GM12873 (cell line): ENCODE measurements at regions not wholly inside any gene's neighbourhood (a gene's known extent, or its start where the extent isn't known, plus 50 kb on each side); places are given as distances from the start of the nearest gene placed in this dataset.

Experiments
- TF ChIP-seq, protein P1 (sequence below): IDR thresholded peaks from 2 replicates; pipeline ENCODE4 v1.5.1; 2012; ENCODE audit warnings: low read depth, mild to moderate bottlenecking, moderate library complexity, low read length, control low read depth; ENCODE audit not compliant: insufficient read depth; ENCODE audit errors: missing control alignments

DNA sequence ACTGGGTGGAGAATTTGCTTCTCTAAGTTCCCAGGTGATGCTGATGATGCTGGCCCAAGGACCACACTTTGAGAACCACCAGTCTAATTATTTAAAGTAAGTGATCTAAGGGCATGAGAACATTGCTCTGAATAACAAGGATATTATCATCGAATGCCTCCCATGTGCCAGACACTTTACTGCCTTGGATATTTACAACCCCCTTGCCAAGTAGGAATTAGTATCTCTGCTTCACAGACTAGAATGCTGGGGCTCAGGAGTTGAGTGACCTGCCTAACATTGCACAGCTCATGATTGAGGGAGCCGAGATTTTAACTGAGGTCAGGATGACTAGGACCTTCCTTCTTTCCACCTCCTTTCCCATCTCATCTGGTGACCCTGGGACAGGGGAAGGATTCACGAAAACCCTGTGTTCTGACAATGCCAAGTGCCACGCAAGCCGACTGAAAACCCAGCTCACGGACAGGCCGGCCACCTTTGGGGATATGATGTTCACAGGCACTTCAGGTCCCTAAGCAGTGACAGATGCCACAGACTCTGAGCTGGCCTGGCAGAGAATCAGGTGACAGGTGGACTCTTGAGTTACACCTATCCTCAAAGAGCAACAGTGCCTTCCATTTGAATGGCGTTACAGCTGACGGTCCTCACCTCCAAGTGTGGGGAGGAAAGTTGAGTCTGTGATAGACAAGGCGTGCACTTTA, 230.7 kb downstream of the TOMM20 start:
- TF ChIP-seq, protein P1, sequence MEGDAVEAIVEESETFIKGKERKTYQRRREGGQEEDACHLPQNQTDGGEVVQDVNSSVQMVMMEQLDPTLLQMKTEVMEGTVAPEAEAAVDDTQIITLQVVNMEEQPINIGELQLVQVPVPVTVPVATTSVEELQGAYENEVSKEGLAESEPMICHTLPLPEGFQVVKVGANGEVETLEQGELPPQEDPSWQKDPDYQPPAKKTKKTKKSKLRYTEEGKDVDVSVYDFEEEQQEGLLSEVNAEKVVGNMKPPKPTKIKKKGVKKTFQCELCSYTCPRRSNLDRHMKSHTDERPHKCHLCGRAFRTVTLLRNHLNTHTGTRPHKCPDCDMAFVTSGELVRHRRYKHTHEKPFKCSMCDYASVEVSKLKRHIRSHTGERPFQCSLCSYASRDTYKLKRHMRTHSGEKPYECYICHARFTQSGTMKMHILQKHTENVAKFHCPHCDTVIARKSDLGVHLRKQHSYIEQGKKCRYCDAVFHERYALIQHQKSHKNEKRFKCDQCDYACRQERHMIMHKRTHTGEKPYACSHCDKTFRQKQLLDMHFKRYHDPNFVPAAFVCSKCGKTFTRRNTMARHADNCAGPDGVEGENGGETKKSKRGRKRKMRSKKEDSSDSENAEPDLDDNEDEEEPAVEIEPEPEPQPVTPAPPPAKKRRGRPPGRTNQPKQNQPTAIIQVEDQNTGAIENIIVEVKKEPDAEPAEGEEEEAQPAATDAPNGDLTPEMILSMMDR, result no peak

DNA sequence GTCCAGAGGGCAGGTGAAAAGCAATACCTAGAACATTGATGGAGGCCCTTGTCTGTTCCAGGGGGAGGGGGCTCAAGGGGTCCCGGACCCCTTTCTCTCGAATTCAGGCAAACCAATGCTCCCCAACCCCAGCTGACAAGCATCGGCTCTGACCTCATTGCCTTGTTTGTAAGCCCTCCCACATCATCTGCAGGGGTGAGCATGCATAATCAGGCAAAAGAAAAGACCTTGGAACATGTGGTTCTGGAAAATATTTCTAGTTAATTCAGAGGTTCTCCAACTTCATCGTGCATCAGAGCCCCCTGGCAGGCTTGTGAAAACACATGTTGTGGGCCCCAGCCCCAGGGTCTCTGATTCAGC, 231.3 kb downstream of the TOMM20 start:
- TF ChIP-seq, protein P1, result no peak

DNA sequence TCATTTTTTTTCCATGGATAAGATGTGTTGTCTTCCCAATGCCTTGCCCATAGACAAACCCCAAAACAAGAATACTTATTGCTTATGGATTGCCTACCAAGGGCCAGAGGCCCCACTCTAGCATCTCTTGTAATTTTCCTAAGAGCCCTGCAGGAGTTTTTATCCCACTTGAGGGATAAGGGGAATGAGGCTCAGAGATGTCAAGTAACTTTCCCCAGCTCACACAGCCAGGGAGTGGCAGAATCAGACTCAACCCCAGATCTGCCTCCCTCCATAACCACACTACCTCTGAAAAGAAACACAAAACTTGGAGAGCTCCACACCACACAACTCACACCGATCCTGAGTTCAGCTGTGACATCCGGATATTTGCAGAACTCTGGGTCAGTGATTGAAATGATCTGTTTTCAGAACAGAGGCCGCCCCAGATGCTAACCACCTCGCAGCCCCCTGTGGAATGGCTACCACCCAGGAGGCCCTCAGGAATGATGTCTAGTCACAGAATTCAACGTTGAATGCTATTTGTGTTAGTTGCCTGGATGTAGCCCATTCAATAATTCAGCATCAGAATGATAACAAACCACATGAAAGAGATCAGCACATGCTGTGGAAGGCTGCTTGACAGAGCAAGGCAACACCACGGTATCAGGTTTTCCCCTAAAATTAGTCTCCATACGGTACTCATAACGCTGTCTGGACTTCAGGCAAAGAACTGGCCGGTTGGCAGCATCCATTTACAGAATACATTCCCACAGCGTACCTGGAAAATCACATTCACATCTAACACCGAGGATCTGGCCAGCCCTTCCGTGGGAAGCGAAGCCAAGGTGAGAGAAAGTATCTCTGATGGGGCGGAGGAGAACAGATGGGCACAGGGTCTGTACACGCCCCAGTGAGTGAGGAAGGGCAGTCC, 231.9 kb downstream of the TOMM20 start:
- TF ChIP-seq, protein P1, result no peak

DNA sequence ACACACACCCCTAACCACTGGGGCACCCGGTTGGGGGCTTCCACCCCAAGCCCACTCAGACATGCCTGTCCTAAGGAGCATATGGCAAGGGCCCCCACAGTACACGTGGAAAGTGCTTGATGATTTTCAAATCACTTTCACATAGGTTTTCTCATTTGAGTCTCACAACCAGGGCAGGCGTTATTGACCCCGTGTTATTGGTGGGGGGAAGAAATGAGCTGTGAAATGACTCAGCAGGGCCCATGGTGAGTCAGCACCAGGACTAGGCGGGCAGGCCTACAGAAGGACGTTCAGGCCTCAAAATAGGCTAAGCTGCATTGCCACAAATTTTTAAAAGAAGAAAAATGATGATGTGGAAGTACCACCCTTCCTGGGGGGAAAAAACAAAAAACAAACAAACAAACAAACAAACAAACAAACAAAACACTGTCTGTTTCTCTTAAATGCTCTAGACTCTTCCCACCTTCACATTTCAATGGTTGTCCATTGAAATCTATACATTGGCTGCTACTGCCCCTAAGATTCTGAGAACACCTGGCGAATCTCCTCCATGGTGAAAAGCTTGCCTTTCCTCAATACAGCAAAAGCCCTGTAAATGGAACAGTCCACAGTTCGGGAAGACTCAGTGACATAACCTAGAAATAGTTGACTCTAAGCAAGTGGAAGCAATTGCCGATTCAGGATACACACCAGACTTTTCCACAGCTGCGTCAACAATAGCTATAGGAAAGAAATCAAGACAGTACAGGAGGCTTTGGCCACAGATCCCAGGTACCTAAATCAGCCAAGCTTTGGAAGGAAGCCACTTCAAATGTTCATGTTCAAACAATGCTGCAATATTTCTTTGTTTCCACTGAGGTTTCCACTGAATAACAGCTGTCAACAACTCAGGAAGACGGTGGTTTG, 234.7 kb downstream of the TOMM20 start:
- TF ChIP-seq, protein P1, result no peak

DNA sequence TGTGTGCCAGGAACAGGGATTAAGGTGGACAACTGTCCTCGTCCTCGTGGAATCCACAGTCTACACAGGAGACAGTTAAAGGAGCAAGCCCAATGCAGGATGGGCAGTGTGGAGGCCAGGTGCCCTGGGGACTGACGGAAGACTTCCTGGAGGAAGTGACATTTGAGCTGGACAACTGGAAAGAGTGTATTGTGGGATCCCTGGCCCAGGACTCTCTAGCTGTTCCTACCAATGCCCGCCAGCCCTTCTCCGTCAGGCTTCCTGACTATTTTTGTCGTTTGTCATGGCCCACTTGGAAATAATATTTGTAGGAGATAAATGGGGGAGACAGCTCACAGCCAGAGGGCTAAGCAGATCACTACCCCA, 235.3 kb downstream of the TOMM20 start:
- TF ChIP-seq, protein P1, result no peak

DNA sequence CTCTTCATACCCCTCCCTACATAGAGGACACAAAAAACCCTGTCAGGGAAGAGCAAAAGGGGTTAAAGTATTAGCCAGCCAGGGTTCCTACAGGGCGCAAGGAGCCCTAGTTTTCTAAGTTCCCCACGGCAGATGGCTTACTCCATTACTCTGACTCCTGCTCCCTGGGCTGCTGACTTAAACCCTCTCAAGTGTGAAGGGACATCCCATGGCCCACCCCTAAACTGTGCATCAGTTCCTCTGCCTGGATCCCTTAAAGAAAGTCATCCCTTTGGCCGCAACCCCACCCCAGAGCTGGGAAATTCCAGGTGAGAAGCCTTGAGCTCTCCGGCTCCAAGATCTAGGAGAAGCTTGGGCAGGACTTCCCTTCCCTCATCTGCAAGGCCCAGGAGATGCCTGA, 236.0 kb downstream of the TOMM20 start:
- TF ChIP-seq, protein P1, result no peak

DNA sequence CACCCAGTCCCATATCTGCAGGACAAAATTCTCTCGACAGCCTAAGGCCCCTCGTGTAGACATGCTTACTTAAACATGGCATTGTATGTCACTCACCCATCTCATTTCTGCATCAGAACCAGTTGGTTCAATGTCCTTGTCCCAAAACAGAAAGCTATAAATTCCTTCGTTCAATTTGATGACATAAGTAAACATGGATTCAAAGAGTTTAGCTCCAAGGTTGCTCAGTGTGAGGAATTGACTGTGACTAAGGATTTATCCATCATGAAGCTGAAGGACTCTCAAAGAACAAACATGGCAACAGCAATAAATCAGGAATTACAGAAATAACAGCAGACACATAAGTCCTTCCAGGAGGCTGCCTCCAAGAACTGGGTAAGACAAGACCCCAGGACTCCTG, 237.2 kb downstream of the TOMM20 start:
- TF ChIP-seq, protein P1, result no peak
